NCI-H1436 treated with DMSO at 0.1 percent for 48 hours (cell line): ENCODE measurements at regions not wholly inside any gene's neighbourhood (a gene's known extent, or its start where the extent isn't known, plus 50 kb on each side); places are given as distances from the start of the nearest gene placed in this dataset.

Source experiments
- DNase-seq: peaks from one replicate; lab custom pipeline; 2025; lab: John Stamatoyannopoulos, UW

DNA sequence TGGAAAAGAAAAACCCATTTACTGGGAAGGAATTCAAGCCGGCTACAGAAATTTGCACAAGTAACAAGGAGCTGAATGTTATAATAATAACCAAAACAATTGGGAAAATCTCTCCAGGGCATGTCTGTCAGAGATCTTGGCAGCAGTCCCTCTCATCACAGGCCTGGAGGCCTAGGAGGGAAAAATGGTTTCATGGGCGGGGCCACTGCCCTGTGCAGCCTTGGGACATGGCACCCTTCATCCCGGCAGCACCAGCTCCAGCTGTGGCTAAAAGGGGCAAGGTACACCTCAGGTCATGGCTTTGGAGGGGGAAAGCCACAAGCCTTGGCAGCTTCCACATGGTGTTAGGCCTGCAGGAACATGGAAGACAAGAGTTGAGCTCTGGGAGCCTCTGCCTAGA lies 513.1 kb upstream of the CNKSR2 start:
- DNase-seq, result no peak

- DNase-seq, result no peak
These were observed 516.5 kb upstream of the CNKSR2 start for GRCh38 chrX:20857746-20858145.

DNA sequence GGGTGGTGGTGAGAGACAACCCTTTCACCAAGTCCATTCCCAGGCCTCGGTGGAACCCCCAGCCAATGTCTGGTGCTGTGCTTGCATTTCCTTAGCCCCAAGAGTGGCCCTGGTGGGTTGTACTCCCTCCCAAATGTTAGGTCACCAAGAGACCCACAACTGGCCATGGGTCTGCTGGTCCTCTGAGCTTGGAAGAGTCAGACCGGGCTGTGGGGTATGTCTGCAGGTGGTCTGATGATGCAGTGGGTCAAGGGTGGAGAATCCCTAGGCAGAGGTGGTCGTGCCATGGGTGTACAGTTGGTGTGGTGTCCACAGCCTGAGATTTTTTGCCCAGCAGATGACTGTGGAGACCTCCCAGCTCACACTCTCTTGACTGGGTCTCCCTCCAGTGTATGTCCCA lies 535.7 kb upstream of the CNKSR2 start:
- DNase-seq, result no peak

DNA sequence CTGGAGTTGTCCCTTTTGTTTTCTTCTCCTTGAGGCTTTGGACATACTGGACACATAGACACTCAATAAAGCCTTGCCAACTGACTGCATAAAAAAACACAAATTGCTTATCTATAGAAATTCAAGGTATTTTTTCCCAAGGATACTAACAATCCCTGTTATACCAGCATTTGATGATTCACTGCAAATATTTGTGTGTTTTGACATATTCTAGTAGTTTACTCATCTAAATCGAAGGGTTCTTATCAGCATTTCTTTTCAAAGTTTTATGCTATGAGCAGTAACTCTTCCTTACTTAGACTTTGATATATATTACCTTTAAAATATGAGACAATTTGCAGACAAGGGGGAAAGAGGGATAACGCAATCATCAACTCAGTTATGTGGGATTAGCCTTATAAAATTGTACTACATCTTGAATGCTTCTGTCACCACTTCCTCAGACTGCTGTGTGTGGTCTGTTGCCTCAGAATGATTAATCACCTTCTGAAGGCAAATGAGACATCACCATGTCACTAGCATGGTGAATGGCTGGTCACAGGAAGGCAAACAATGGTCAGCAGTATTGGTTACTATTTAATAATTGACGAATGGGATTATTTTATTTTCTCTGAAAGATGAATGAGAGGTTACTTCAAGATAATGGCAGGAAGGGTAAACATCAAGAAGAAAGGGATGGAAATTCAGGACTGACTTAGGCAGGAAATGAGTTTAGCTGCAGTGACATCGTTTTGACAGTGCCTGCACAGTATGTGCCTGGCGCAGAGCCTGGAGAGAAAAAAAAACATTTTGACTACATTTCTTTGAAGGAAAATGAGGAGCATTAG lies 544.3 kb upstream of the CNKSR2 start:
- DNase-seq, result no peak

DNA sequence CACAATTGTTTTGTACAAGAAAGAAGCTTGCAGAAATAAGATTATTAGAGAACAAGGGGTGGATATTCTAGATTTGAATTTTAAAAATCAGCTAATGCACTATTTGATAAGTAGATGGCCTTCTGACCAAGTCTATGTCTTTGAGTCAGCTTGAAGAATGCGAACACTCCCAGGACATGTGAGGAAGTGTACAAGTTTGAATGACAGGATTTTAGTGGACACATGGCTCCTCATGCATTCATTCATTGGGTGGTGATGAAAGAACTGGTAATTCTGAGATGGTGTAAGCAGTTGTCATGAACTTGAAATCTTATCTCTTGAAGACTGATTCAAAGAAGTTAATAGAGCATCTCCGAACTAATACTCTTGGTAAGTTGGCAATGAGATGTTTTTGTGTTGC lies 548.2 kb upstream of the CNKSR2 start:
- no peak for DNase-seq

- DNase-seq, result no peak
These were observed 537.3 kb upstream of the RPS6KA3 start for GRCh38 chrX:20803971-20804370.

GRCh38 chrX:20802036-20802435 lies 535.3 kb upstream of the RPS6KA3 start:
- DNase-seq, result no peak

GRCh38 chrX:20796450-20796849 lies 529.7 kb upstream of the RPS6KA3 start:
- DNase-seq, result no peak

DNA sequence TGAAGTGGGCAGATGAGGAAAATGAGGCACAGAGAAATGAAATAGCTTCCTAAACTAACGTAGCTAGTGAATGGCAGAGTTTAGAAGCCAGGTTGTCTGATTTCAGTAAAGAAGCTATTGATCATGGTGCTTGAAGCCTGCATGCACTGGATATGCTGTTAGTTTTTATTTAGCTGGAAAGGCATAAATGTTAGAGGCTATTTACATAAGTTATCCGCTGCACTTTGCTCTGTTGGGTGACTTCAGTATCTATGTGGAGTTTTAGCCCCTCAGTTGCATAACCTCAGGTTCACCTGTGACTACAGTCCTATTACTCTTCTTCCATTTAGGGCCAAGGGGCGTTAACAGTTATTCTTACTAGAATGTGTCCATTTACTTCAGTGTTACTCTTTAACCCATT lies 522.4 kb upstream of the RPS6KA3 start:
- DNase-seq, result no peak

- DNase-seq, result no peak
These were observed 500.6 kb upstream of the RPS6KA3 start for GRCh38 chrX:20767346-20767745.

- DNase-seq, result no peak
These were observed 489.9 kb upstream of the RPS6KA3 start for GRCh38 chrX:20756585-20756984.

- DNase-seq, result no peak
These were observed 486.4 kb upstream of the RPS6KA3 start for GRCh38 chrX:20753076-20753475.

DNA sequence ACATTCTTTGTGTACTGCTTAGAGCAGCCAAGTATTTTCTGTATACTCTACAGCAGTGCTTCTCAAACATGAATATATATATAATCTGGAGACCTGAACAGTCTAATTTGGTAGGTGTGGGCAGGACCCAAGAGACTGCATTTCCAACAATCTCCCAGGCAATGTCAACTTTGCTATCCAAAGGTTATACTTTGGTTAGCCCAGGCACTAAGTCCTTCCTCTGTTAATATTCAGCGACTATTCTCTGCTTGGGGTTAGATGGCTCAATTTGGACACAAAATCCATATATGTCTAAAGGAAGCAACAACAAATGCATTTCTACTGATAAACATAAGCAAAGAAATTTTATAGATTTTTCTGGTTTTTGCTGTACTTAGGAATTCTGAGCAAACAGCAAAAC lies 480.0 kb upstream of the RPS6KA3 start:
- no peak for DNase-seq

- no peak for DNase-seq
These were observed 476.3 kb upstream of the RPS6KA3 start for GRCh38 chrX:20743046-20743445.

GRCh38 chrX:20742106-20742505 lies 475.4 kb upstream of the RPS6KA3 start:
- no peak for DNase-seq

DNA sequence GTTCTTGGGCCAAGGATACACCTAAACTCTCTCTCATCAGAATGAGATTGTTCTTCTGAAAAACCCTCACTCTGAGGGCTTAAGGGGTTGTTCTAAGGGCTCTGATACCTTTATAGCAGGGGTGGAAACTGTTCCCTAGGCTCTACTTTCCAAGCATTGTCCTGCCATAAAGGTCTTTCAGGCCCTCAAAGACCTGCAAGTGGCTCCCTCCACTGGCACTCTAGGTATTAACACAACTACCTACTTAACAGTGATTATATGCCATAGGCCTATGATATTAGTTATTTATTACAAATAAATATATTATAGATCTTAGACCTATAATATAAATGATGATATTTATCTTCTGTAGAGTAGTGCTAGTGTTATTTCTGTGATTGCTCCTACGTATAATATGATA lies 473.7 kb upstream of the RPS6KA3 start:
- DNase-seq, result no peak

- DNase-seq, result no peak
These were observed 472.5 kb upstream of the RPS6KA3 start for GRCh38 chrX:20739038-20739745.

- no peak for DNase-seq
These were observed 462.7 kb upstream of the RPS6KA3 start for GRCh38 chrX:20729416-20729815.

GRCh38 chrX:20727447-20727846 lies 460.7 kb upstream of the RPS6KA3 start:
- DNase-seq, result no peak

GRCh38 chrX:20720954-20721626 lies 454.4 kb upstream of the RPS6KA3 start:
- DNase-seq, result no peak

DNA sequence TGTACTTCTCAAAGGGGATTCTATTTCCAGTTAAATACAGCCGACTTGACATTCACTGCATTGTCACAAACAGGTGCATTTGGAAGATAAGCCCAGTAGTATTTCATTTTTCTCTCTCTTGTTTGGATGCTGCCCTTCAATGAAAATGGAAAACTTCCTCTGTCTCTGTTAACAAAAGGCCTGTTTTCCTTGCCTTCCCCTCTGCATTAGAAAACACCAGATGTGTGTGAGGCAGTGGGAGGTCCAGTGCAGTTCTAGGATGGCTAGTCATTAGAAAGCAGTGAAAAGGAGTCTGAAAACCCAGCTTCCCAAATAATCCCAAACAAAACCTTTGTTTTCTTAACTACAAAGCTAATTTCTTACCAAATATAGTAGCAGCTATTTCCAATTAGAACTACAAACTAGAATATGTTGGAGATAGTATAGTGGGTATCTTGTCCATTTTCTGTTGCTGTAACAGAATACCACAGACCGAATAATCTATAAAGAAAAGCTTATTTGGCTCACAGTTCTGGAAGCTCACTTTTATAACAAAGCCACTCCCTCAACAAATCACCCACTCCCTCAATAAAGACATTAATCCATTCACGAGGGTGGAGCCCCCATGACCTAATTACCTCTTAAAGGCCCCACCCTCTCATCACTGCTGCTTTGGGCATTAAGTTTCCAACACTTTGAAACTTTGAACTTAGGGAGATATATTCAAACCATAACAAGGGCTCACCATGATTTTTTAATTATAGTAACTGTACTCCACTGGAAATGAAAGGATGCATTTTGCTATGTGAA lies 452.1 kb upstream of the RPS6KA3 start:
- no peak for DNase-seq

DNA sequence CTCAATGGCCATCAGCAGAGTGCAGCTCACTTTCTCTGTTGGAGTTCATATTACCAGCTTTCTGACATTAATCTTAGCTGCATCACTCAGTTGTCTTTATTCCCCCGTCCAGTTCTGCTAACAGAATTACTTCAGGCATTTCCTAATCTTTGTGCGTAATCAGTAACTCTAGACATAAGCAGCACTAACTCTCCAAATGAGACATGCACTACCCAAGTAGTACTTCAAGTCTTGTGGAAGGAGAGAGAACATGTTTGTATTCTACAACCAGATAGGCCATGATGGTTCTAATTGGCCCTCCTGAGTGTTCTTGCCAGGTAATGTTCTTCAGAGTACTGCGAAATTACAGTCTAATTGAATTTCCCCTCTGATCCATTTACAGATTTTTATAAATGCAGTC lies 448.5 kb upstream of the RPS6KA3 start:
- DNase-seq, result no peak
